Smooth muscle cell (in vitro differentiated cells): ENCODE measurements at regions not wholly inside any gene's neighbourhood (a gene's known extent, or its start where the extent isn't known, plus 50 kb on each side); places are given as distances from the start of the nearest gene placed in this dataset.

ENCODE experiments used
- DNase-seq: peaks from one replicate; lab custom pipeline; 2025; ENCODE audit not compliant: unreplicated experiment; lab: John Stamatoyannopoulos, UW
- H2AFZ ChIP-seq: fragments of 200-600 bp; sonication (generic); 2 replicates; pipeline ENCODE4 v1.6.0; 2016; ENCODE audit warnings: antibody characterized with exemption, low read depth, mild to moderate bottlenecking
- H3F3A ChIP-seq: fragments of 200-600 bp; sonication (generic); 2 replicates; pipeline ENCODE4 v1.6.0; 2017; ENCODE audit warnings: antibody characterized with exemption, low read depth
- H3K27ac ChIP-seq: fragments of 200-600 bp; sonication (generic); 2 replicates; pipeline ENCODE4 v1.5.1; 2016; ENCODE audit warnings: low read depth, mild to moderate bottlenecking
- H3K27me3 ChIP-seq: fragments of 200-600 bp; sonication (generic); 2 replicates; pipeline ENCODE4 v1.6.1; 2016; ENCODE audit warnings: low read depth, mild to moderate bottlenecking
- H3K36me3 ChIP-seq: fragments of 200-600 bp; sonication (generic); 2 replicates; pipeline ENCODE4 v1.5.1; 2016; ENCODE audit warnings: low read depth
- H3K4me1 ChIP-seq: fragments of 200-600 bp; sonication (generic); 2 replicates; pipeline ENCODE4 v1.5.1; 2016; ENCODE audit warnings: low read depth
- H3K4me2 ChIP-seq: fragments of 200-600 bp; sonication (generic); 2 replicates; pipeline ENCODE4 v1.6.0; 2016; ENCODE audit warnings: mild to moderate bottlenecking
- H3K4me3 ChIP-seq: fragments of 200-600 bp; sonication (generic); 2 replicates; pipeline ENCODE4 v1.5.1; 2016; ENCODE audit warnings: mild to moderate bottlenecking
- H3K79me2 ChIP-seq: fragments of 200-600 bp; sonication (generic); 2 replicates; pipeline ENCODE4 v1.6.0; 2016; ENCODE audit warnings: low read depth, mild to moderate bottlenecking
- H3K9ac ChIP-seq: fragments of 200-600 bp; sonication (generic); 2 replicates; pipeline ENCODE4 v1.6.0; 2016; ENCODE audit warnings: low read depth
- H3K9me3 ChIP-seq: fragments of 200-600 bp; sonication (generic); replicated peaks from 2 replicates; pipeline ENCODE4 v1.5.1; 2016; ENCODE audit warnings: low read depth
- H4K20me1 ChIP-seq: fragments of 200-600 bp; sonication (generic); 2 replicates; pipeline ENCODE4 v1.6.0; 2016; ENCODE audit warnings: low read depth
- WGBS: methylation state at CpG from one replicate; pipeline ENCODE4 v1.1.7; 2016; ENCODE audit warnings: low lambda C conversion rate; 5-methylcytosine and 5-hydroxymethylcytosine counted together
- TF ChIP-seq, protein P1 (sequence below): fragments of 200-600 bp; sonication (generic); IDR thresholded peaks from 2 replicates; pipeline ENCODE4 v1.5.1; 2017; ENCODE audit warnings: borderline replicate concordance, mild to moderate bottlenecking, antibody characterized with exemption; ENCODE audit not compliant: insufficient read depth, poor library complexity, severe bottlenecking

DNA sequence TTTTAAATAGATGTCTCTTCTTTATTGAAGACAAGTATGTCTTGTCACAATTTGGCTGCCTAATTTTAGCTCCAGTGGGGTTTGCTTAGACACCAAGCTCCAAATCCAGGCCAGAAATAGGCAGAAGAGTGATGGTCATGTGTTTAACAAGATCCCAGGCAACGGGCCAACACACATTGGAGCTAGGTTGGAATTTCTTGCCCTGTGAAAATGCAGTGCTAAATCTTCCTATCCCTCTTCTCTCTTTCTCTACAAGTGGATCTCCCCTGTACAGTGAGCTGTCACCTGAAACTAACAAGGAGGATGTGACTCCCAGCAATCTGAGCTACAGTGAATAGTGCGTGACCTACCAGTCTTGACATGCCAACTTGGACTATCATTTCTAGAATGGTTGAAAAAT, 65.3 kb upstream of the VGLL2 start:
- no peaks in the 10 kb centered on the region for H4K20me1 ChIP-seq
- no peaks in the 10 kb centered on the region for H3K4me1 ChIP-seq
- no peak overlapping the region for H3K27ac ChIP-seq
- H3K4me2 ChIP-seq = no peak overlapping the region
- H3K9me3 ChIP-seq = no peaks in the 10 kb centered on the region
- no peak overlapping the region for H3K4me3 ChIP-seq
- H3K79me2 ChIP-seq = no peaks in the 10 kb centered on the region
- H3K27me3 ChIP-seq = no peaks in the 10 kb centered on the region
- no peaks in the 10 kb centered on the region for H3K36me3 ChIP-seq
- TF ChIP-seq, protein P1, sequence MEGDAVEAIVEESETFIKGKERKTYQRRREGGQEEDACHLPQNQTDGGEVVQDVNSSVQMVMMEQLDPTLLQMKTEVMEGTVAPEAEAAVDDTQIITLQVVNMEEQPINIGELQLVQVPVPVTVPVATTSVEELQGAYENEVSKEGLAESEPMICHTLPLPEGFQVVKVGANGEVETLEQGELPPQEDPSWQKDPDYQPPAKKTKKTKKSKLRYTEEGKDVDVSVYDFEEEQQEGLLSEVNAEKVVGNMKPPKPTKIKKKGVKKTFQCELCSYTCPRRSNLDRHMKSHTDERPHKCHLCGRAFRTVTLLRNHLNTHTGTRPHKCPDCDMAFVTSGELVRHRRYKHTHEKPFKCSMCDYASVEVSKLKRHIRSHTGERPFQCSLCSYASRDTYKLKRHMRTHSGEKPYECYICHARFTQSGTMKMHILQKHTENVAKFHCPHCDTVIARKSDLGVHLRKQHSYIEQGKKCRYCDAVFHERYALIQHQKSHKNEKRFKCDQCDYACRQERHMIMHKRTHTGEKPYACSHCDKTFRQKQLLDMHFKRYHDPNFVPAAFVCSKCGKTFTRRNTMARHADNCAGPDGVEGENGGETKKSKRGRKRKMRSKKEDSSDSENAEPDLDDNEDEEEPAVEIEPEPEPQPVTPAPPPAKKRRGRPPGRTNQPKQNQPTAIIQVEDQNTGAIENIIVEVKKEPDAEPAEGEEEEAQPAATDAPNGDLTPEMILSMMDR = no peak
- no peak for DNase-seq
- H3F3A ChIP-seq = no peaks in the 10 kb centered on the region
- no peak overlapping the region for H2AFZ ChIP-seq
- 97% methylated on average over 2 of the region's 2 CpGs for WGBS
- no peak overlapping the region for H3K9ac ChIP-seq

DNA sequence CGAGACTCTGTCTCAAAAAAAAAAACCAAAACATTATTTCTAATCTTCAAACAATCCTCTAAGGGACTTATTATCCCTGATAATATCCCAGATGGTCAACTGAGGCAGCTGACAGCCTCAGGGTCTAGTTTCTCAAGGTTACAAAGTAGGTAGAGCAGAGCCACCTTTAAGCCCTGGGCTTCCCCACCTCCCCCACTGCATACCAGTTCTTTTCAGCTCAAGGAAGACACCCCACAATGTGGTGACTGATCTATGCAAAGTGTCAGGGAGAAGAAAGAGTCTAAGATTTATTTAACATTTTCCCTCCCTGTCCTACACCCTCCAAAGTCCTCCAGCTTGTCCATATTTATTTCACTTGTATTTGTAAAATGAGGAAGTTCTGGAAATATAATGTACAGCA, 60.5 kb upstream of the VGLL2 start:
- Histone ChIP-seq H3K4me1 (no peaks in the 10 kb centered on the region), H2AFZ (no peak overlapping the region), H3K27ac (no peak overlapping the region), H4K20me1 (no peaks in the 10 kb centered on the region), H3K4me2 (no peak overlapping the region), H3K36me3 (no peaks in the 10 kb centered on the region), H3F3A (no peaks in the 10 kb centered on the region), H3K27me3 (no peaks in the 10 kb centered on the region), H3K9me3 (no peaks in the 10 kb centered on the region), H3K9ac (no peak overlapping the region), H3K4me3 (no peak overlapping the region), H3K79me2 (no peaks in the 10 kb centered on the region)
- WGBS = 83% methylated on average over 1 of the region's 1 CpG
- no peak for DNase-seq
- TF ChIP-seq, protein P1 = no peak

DNA sequence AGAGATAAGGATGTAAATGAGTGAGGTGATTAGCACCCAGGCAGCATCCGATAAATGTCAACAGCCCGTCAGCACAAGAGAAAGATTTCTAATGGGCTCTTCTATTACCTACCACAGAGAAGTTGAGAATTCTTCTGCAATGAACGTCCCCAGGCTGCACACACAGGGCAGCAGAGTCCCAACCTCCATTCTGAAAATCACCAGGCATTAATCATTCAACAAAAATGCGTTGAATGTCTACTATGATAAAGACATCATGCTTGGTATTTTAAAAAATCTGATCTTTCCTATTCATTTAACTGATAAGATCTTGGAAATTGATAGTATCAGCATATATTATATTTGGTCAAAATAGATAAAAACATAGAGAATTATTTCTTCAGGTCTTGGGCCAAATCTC, 59.5 kb upstream of the VGLL2 start:
- Histone ChIP-seq H3K4me2 (no peak overlapping the region), H3K27ac (no peak overlapping the region), H4K20me1 (no peaks in the 10 kb centered on the region), H3F3A (no peaks in the 10 kb centered on the region), H3K4me1 (no peaks in the 10 kb centered on the region), H3K4me3 (no peak overlapping the region), H3K79me2 (no peaks in the 10 kb centered on the region), H3K27me3 (no peaks in the 10 kb centered on the region), H2AFZ (no peak overlapping the region), H3K9ac (no peak overlapping the region), H3K9me3 (no peaks in the 10 kb centered on the region), H3K36me3 (no peaks in the 10 kb centered on the region)
- TF ChIP-seq, protein P1 = no peak
- WGBS = 44% methylated on average over 4 of the region's 4 CpGs
- no peak for DNase-seq

DNA sequence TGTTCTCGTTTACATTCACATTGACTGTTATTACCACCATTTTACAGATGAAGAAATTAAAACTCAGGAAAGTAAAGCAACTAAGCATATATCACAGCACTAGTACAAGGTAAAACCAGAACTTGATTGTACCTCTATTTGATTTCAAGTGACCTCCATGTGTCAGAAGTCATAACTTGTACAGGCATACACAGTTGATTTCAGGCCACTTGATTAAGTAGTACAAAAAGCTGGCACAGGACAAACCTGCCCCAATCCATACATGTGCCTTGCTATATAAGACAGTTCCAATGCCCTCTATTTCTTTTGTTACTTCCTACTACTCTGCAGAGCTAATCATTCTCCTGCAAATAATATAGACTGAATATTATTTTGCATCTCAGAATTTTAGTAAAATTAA, 58.8 kb upstream of the VGLL2 start:
- H3K4me1 ChIP-seq = no peaks in the 10 kb centered on the region
- H3F3A ChIP-seq = no peaks in the 10 kb centered on the region
- no peaks in the 10 kb centered on the region for H3K79me2 ChIP-seq
- no peak overlapping the region for H3K27ac ChIP-seq
- H3K9ac ChIP-seq = no peak overlapping the region
- 88% methylated on average over 1 of the region's 1 CpG for WGBS
- H3K27me3 ChIP-seq = no peaks in the 10 kb centered on the region
- no peak for DNase-seq
- H2AFZ ChIP-seq = no peak overlapping the region
- H3K36me3 ChIP-seq = no peaks in the 10 kb centered on the region
- H3K4me2 ChIP-seq = no peak overlapping the region
- no peaks in the 10 kb centered on the region for H3K9me3 ChIP-seq
- H3K4me3 ChIP-seq = no peak overlapping the region
- no peaks in the 10 kb centered on the region for H4K20me1 ChIP-seq
- TF ChIP-seq, protein P1 = no peak
